ENCODE measurements at regions not wholly inside any gene's neighbourhood (a gene's known extent, or its start where the extent isn't known, plus 50 kb on each side); places are given as distances from the start of the nearest gene placed in this dataset.
"Not testable (repeated sequence)": the region's sequence is repeated elsewhere in the genome, so short reads cannot be mapped to it uniquely, and the experiment has no call there.

DNA sequence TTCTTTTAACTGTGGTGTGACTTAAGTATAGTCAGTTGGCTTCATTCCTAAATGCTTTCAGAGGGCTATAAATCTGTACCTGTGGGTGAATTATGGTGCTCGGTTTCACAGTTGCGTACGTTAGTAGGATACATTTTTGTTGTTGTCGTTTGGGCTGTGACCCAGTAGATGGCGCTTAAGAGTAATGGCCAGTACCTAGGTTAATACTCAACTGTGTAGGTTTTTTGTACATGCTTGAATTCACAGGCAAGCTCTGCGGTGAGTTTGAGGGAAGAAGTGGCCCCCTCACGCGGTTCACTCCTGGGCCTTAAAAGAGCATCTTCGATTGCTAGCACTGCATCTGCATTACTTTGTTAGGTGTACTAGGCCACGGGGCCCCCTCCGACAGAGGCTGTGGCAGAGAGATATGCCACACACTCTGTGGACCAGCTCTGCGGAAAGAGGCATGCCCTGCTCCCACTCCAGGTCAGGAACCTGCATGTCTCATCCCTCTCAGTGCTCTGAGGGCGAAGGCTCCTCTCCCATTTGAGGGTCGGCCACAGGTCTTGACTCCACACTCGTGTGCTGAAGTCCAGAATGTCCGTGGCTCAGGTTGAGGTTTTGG is 208.8 kb upstream of the TBL1Y start:
- TF ChIP-seq, protein P1, sequence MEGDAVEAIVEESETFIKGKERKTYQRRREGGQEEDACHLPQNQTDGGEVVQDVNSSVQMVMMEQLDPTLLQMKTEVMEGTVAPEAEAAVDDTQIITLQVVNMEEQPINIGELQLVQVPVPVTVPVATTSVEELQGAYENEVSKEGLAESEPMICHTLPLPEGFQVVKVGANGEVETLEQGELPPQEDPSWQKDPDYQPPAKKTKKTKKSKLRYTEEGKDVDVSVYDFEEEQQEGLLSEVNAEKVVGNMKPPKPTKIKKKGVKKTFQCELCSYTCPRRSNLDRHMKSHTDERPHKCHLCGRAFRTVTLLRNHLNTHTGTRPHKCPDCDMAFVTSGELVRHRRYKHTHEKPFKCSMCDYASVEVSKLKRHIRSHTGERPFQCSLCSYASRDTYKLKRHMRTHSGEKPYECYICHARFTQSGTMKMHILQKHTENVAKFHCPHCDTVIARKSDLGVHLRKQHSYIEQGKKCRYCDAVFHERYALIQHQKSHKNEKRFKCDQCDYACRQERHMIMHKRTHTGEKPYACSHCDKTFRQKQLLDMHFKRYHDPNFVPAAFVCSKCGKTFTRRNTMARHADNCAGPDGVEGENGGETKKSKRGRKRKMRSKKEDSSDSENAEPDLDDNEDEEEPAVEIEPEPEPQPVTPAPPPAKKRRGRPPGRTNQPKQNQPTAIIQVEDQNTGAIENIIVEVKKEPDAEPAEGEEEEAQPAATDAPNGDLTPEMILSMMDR (IDR thresholded peaks at IDR 0.05; ENCODE audit: poor library complexity, severe bottlenecking) = not testable (repeated sequence)
- TF ChIP-seq EZH2 (IDR thresholded peaks at IDR 0.05; ENCODE audit: borderline replicate concordance, insufficient read depth, low read length, poor library complexity, severe bottlenecking) = not testable (repeated sequence)

Measured in neural cell (in vitro differentiated cells).